Mucosa of descending colon (tissue), 3 donors: ENCODE measurements at regions not wholly inside any gene's neighbourhood (a gene's known extent, or its start where the extent isn't known, plus 50 kb on each side); places are given as distances from the start of the nearest gene placed in this dataset.

ENCODE experiments used
- ATAC-seq: fragments of 200-7000 bp; cut with Tn5 transposase; one replicate; pipeline ENCODE4 v1.9.1; 2020; ENCODE audit warnings: mild to moderate bottlenecking, moderate library complexity
- DNase-seq, 3 donors: peaks; one replicate each; pipeline ENCODE4 v3.0.0-alpha.2; 2020
- H3K36me3 ChIP-seq: fragments of 200-600 bp; one replicate; pipeline ENCODE4 v1.8.0; 2021; ENCODE audit warnings: low read depth, mild to moderate bottlenecking
- H3K4me1 ChIP-seq: fragments of 200-600 bp; one replicate; pipeline ENCODE4 v1.8.0; 2021; ENCODE audit warnings: low read depth, mild to moderate bottlenecking
- H3K4me3 ChIP-seq: fragments of 200-600 bp; one replicate; pipeline ENCODE4 v1.8.0; 2021; ENCODE audit warnings: mild to moderate bottlenecking
- H3K9me3 ChIP-seq: fragments of 200-600 bp; one replicate; pipeline ENCODE4 v1.8.0; 2021; ENCODE audit warnings: mild to moderate bottlenecking
- intact Hi-C, 2 donors: fragments of 100-400 bp; cut with DNase I in 1 of 2; cut with micrococcal nuclease in 1 of 2; formaldehyde crosslinking; loops; one replicate each; pipeline versions ENCODE4 v1.11.0 to v1.11.1; 2022; cut with DNase I, micrococcal nuclease
- TF ChIP-seq, protein P1 (sequence below): fragments of 200-600 bp; IDR thresholded peaks from one replicate; pipeline ENCODE4 v1.8.0; 2022; ENCODE audit warnings: antibody characterized with exemption, mild to moderate bottlenecking
- donor health status: DM: no; HTN: no; CAD: no; lungs with moderate emphysema.
- donor health status: DM: no; HTN: no; CAD: no.
- donor health status: DM: no; HTN: yes; CAD: no.

DNA sequence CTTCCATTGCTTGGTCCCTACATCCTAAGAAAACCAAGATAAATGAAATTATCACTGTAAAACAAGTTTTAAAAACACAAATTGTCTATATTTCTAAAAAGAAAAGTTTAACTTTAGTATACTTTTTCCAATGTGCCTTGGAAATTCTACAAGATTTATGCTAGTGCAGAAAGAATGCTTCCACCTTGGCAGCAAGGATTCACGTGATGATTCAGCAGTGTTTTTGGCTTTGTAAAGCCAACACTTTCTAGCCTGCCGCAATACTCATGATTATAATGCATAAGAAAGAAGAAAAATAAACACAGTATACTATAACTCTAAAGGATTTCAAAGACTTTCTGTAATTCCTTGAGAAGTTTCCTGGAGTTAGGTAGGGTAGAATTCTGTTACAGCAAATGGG is 442.7 kb downstream of the TENT5A start:
- Histone ChIP-seq H3K36me3 (no peaks in the 10 kb centered on the region), H3K9me3 (peaks cover 5% of the 10 kb centered on the region), H3K4me3 (no peak overlapping the region), H3K4me1 (no peaks in the 10 kb centered on the region)
- no peak for DNase-seq
- TF ChIP-seq, protein P1, sequence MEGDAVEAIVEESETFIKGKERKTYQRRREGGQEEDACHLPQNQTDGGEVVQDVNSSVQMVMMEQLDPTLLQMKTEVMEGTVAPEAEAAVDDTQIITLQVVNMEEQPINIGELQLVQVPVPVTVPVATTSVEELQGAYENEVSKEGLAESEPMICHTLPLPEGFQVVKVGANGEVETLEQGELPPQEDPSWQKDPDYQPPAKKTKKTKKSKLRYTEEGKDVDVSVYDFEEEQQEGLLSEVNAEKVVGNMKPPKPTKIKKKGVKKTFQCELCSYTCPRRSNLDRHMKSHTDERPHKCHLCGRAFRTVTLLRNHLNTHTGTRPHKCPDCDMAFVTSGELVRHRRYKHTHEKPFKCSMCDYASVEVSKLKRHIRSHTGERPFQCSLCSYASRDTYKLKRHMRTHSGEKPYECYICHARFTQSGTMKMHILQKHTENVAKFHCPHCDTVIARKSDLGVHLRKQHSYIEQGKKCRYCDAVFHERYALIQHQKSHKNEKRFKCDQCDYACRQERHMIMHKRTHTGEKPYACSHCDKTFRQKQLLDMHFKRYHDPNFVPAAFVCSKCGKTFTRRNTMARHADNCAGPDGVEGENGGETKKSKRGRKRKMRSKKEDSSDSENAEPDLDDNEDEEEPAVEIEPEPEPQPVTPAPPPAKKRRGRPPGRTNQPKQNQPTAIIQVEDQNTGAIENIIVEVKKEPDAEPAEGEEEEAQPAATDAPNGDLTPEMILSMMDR = no peak
- intact Hi-C loops = no loop called here
- ATAC-seq = no peak

DNA sequence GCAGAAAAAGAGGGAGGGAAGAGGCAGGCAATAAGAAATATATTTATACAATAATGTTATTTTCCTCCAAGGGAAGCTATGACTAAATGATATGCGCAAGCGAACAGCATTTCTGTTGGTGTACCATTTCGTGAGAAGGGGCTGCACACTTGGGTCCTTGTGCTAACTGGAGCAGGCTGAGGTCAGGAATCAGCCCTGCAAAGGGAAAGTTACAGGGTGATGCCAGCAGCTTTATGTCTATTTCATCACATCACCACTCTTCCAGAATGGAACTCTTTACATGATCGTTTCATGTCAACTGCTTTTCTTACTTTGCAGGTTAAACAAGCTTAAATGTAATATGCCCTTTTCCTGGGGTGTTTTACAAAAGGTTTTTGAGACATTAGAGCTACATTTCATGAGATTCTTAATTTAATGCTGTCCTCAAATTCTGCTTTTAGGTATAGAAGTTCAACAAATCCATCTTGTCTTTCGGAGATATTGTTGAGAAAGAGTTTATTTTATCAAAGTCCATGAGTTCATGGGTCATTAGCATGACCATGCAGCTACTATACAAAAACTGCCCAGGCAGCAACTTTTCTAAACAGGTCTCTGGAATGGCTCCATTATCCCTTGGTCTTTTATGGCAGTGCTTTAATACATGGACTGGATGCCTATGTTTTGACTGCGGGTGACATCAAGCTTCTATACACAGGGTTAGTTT is 443.8 kb downstream of the TENT5A start:
- intact Hi-C loops = no loop called here
- Histone ChIP-seq H3K36me3 (no peaks in the 10 kb centered on the region), H3K9me3 (no peaks in the 10 kb centered on the region), H3K4me3 (no peak overlapping the region), H3K4me1 (no peaks in the 10 kb centered on the region)
- no peak for ATAC-seq
- TF ChIP-seq, protein P1 = no peak
- no peak for DNase-seq

DNA sequence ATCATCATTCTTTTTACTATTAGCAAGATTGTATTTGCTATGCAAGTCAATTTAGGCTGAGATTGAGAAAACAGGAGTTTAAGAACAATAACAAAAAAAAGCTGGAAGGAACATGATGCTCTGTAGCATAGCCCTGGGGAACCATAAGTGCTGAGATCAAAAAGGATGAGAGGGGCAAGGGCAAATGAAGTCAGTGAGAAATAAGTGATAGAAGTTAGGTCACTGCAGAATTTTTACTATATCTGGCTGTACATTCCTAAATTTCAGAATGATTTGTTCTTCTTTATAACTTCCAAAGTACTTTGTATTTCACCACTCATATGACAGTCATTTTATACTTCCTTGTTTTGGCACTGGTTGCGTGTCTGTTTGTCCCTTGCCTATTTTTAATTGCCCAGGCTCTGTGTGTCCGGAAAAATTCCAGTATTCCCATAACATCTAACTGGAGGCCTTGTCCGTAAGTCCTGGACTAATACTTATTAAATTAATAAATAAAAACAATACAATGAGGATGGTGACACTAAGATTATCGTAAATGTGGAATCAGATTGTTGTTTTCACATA is 444.7 kb downstream of the TENT5A start:
- Histone ChIP-seq H3K36me3 (no peaks in the 10 kb centered on the region), H3K9me3 (no peaks in the 10 kb centered on the region), H3K4me1 (no peaks in the 10 kb centered on the region), H3K4me3 (no peak overlapping the region)
- no peak for ATAC-seq
- TF ChIP-seq, protein P1 = no peak
- intact Hi-C loops = no loop called here
- DNase-seq = no peak

DNA sequence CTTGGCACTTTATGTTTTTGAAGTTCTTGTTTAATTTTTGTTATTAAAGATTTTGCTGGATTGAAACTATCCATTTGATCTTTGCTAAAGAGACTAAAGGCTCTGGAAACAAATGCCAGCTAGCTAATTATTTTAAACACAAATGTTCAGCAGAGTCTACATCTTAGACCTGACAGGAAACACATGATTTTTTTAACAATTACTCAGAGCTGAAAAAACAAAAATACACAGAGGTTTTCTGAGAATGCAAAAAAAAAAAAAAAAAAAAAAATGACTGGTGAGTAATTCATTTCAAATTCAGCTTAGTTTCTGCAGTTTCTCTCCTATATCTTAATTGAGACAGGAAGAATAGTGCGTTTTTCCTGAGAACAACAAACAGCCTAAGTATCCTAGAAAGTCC is 448.0 kb downstream of the TENT5A start:
- no peak for ATAC-seq
- H3K4me1 ChIP-seq = no peaks in the 10 kb centered on the region
- no peaks in the 10 kb centered on the region for H3K9me3 ChIP-seq
- H3K36me3 ChIP-seq = no peaks in the 10 kb centered on the region
- no peak overlapping the region for H3K4me3 ChIP-seq
- TF ChIP-seq, protein P1 = no peak
- DNase-seq = no peak
- intact Hi-C loops = no loop called here

DNA sequence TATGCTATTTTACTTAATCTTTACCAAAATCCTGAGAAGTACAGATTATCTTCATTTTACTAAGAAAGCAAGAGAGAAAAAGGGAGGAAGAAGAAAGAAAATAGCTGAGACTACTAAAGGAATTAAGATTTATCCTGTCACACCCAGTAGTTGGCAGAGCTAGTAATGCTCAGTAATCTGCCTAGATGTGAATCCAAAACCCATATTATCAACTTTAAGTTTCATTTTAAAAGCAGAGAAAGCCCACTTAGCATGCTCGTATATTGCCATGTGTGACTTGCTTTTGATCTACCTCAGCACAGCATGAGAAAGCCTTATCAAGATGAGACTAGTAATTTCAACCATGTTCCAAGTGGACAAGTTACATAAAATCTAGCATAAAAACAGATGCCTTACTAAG is 451.5 kb downstream of the TENT5A start:
- ATAC-seq (no peak), DNase-seq (no peak)
- TF ChIP-seq, protein P1 = no peak
- Histone ChIP-seq H3K4me3 (no peak overlapping the region), H3K36me3 (no peaks in the 10 kb centered on the region), H3K4me1 (no peaks in the 10 kb centered on the region), H3K9me3 (no peaks in the 10 kb centered on the region)
- intact Hi-C loops = no loop called here
